PC-9 (cell line): ENCODE measurements at regions not wholly inside any gene's neighbourhood (a gene's known extent, or its start where the extent isn't known, plus 50 kb on each side); places are given as distances from the start of the nearest gene placed in this dataset.

ENCODE experiments used
- BruUV-seq: library from RNA; stranded (reverse); fragments of 400-500 nt; replicated peaks from 2 replicates; lab custom pipeline; 2021; lab: Mats Ljungman, UMichigan
- CTCF ChIA-PET: fragments of 300-600 bp; sonication (Branson Sonifier 250); formaldehyde crosslinking; loops from one replicate; lab custom pipeline; 2022; ENCODE audit warnings: antibody characterized with exemption; lab: Charles Lee
- POLR2A ChIA-PET: fragments of 300-600 bp; sonication (Branson Sonifier 250); formaldehyde crosslinking; loops from one replicate; lab custom pipeline; 2022; ENCODE audit warnings: antibody characterized with exemption; ENCODE audit not compliant: unreplicated experiment; lab: Charles Lee
- DNase-seq, 2 experiments: peaks; one replicate each; pipeline versions ENCODE4 v3.0.0 to v3.0.0-alpha.2; 2015 to 2022; ENCODE audit warnings: mixed read lengths in 1 of 2
- H2AFZ ChIP-seq: fragments of 200-600 bp; sonication (generic); 2 replicates; pipeline ENCODE4 v1.8.1; 2017; ENCODE audit warnings: antibody characterized with exemption
- H3F3A ChIP-seq: fragments of 200-600 bp; sonication (generic); 2 replicates; pipeline ENCODE4 v1.8.1; 2017; ENCODE audit warnings: antibody characterized with exemption, mild to moderate bottlenecking, low read depth; ENCODE audit not compliant: insufficient read depth
- H3K27ac ChIP-seq: fragments of 200-600 bp; sonication (generic); 2 replicates; pipeline ENCODE4 v1.6.1; 2016; ENCODE audit warnings: mixed run types
- H3K27me3 ChIP-seq: fragments of 200-600 bp; sonication (generic); 2 replicates; pipeline ENCODE4 v1.6.1; 2016; ENCODE audit warnings: low read depth, mixed run types; ENCODE audit not compliant: insufficient read depth
- H3K36me3 ChIP-seq: fragments of 200-600 bp; sonication (generic); 2 replicates; pipeline ENCODE4 v1.6.1; 2016; ENCODE audit warnings: low read depth, mixed run types
- H3K4me1 ChIP-seq: fragments of 200-600 bp; sonication (generic); replicated peaks from 2 replicates; pipeline ENCODE4 v1.6.1; 2016; ENCODE audit warnings: mixed run types; ENCODE audit not compliant: insufficient read depth
- H3K4me2 ChIP-seq: fragments of 200-600 bp; sonication (generic); 2 replicates; pipeline ENCODE4 v1.6.1; 2017; ENCODE audit warnings: mixed run types
- H3K4me3 ChIP-seq: fragments of 200-600 bp; sonication (generic); 2 replicates; pipeline ENCODE4 v1.6.1; 2016; ENCODE audit warnings: mixed run types
- H3K79me2 ChIP-seq: fragments of 200-600 bp; sonication (generic); 2 replicates; pipeline ENCODE4 v1.6.1; 2017; ENCODE audit warnings: low read depth, mixed run types
- H3K9me2 ChIP-seq: fragments of 200-600 bp; sonication (generic); 2 replicates; pipeline ENCODE4 v1.8.1; 2017; ENCODE audit warnings: mild to moderate bottlenecking; ENCODE audit not compliant: insufficient read depth
- H3K9me3 ChIP-seq: fragments of 200-600 bp; sonication (generic); 2 replicates; pipeline ENCODE4 v1.8.1; 2016; ENCODE audit warnings: low read depth; ENCODE audit not compliant: insufficient read depth
- H4K20me1 ChIP-seq: fragments of 200-600 bp; sonication (generic); 2 replicates; pipeline ENCODE4 v1.8.1; 2017; ENCODE audit not compliant: insufficient read depth
- EZH2 ChIP-seq: fragments of 200-600 bp; sonication (generic); IDR thresholded peaks from 2 replicates; pipeline ENCODE4 v1.8.0; 2017; ENCODE audit warnings: antibody characterized with exemption, low read depth
- intact Hi-C: fragments of 100-400 bp; cut with micrococcal nuclease; formaldehyde crosslinking; loops from one replicate; pipeline ENCODE4 v1.10.0; 2022; ENCODE audit not compliant: unreplicated experiment
- TF ChIP-seq, protein P1 (sequence below): fragments of 200-600 bp; sonication (generic); conservative IDR thresholded peaks from 2 replicates; pipeline ENCODE4 v1.6.1; 2017; ENCODE audit warnings: mixed run types, antibody characterized with exemption, mild to moderate bottlenecking, moderate library complexity

DNA sequence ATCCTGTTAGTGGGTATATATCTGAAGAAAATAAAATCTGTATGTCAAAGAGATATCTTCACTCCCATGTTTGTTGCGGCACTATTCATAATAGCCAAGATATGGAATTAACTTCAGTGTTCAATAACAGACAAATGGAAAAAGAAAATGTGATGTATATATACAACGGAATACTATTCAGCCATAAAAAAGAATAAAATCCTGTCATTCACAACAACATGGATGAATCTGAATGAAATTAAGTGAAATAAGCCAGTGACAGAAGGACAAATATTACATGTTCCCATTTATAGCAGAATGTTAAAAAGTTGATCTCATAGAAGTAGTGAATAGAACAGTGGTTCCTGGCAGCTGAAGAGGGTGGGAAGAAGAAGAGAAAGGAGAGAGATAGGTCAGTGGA lies 239.1 kb upstream of the RUNX1 start:
- intact Hi-C loops, result no loop called here
- H4K20me1 ChIP-seq, result no peaks in the 10 kb centered on the region
- H3F3A ChIP-seq, result no peaks in the 10 kb centered on the region
- no peak for DNase-seq
- no peak overlapping the region for H3K27ac ChIP-seq
- H3K4me2 ChIP-seq, result no peak overlapping the region
- H3K9me2 ChIP-seq, result no peaks in the 10 kb centered on the region
- no peaks in the 10 kb centered on the region for H3K4me1 ChIP-seq
- H3K36me3 ChIP-seq, result no peaks in the 10 kb centered on the region
- H3K9me3 ChIP-seq, result no peaks in the 10 kb centered on the region
- no peaks in the 10 kb centered on the region for H3K27me3 ChIP-seq
- no peak overlapping the region for H3K4me3 ChIP-seq
- no peaks in the 10 kb centered on the region for H3K79me2 ChIP-seq
- BruUV-seq, result no TSS peak
- H2AFZ ChIP-seq, result no peak overlapping the region
- ChIA-PET CTCF (no interaction called here), POLR2A (no interaction called here)
- TF ChIP-seq, protein P1, sequence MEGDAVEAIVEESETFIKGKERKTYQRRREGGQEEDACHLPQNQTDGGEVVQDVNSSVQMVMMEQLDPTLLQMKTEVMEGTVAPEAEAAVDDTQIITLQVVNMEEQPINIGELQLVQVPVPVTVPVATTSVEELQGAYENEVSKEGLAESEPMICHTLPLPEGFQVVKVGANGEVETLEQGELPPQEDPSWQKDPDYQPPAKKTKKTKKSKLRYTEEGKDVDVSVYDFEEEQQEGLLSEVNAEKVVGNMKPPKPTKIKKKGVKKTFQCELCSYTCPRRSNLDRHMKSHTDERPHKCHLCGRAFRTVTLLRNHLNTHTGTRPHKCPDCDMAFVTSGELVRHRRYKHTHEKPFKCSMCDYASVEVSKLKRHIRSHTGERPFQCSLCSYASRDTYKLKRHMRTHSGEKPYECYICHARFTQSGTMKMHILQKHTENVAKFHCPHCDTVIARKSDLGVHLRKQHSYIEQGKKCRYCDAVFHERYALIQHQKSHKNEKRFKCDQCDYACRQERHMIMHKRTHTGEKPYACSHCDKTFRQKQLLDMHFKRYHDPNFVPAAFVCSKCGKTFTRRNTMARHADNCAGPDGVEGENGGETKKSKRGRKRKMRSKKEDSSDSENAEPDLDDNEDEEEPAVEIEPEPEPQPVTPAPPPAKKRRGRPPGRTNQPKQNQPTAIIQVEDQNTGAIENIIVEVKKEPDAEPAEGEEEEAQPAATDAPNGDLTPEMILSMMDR, result no peak
- TF ChIP-seq EZH2, result no peak

DNA sequence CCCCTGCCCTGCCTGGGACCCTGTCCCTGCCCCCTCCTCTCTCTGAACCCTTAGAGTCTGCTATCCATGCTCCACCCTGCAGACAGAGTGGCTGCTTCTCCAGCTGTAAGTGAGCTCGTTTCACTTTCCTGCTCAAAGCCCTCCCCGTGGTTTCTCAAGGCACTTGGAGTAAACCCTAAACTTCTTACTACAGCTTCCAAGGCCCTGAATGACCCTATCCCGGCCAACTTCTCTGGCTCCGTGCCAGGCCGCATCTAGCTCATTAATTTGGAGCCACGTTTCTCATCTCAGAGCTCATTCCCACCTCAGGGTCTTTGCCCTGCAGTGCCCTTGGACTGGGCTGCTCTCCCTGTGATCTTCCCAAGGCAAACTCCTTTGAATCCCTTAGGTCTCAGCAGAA lies 235.1 kb upstream of the RUNX1 start:
- TF ChIP-seq, protein P1, result no peak
- TF ChIP-seq EZH2, result no peak
- H3K27me3 ChIP-seq, result no peaks in the 10 kb centered on the region
- no peaks in the 10 kb centered on the region for H3K9me3 ChIP-seq
- BruUV-seq, result no TSS peak
- CTCF ChIA-PET, result no interaction called here
- no peak overlapping the region for H2AFZ ChIP-seq
- no peak overlapping the region for H3K4me3 ChIP-seq
- H3K9me2 ChIP-seq, result no peaks in the 10 kb centered on the region
- H3F3A ChIP-seq, result no peaks in the 10 kb centered on the region
- no peaks in the 10 kb centered on the region for H4K20me1 ChIP-seq
- no peaks in the 10 kb centered on the region for H3K79me2 ChIP-seq
- no peak overlapping the region for H3K27ac ChIP-seq
- intact Hi-C loops, result no loop called here
- no peaks in the 10 kb centered on the region for H3K4me1 ChIP-seq
- no peaks in the 10 kb centered on the region for H3K36me3 ChIP-seq
- DNase-seq, result no peak
- POLR2A ChIA-PET, result no interaction called here
- no peak overlapping the region for H3K4me2 ChIP-seq

GRCh38 chr21:35282944-35283343 lies 233.8 kb upstream of the RUNX1 start:
- ChIA-PET CTCF (no interaction called here), POLR2A (no interaction called here)
- intact Hi-C loops, result no loop called here

More at GRCh38 chr21:35282944-35283343, 233.8 kb upstream of the RUNX1 start:
- DNase-seq, result no peak
- TF ChIP-seq, protein P1, result no peak
- TF ChIP-seq EZH2, result no peak
- no TSS peak for BruUV-seq
- Histone ChIP-seq H4K20me1 (no peaks in the 10 kb centered on the region), H3K9me3 (no peaks in the 10 kb centered on the region), H3K27me3 (no peaks in the 10 kb centered on the region), H3K9me2 (no peaks in the 10 kb centered on the region), H3F3A (no peaks in the 10 kb centered on the region), H2AFZ (no peak overlapping the region), H3K4me1 (no peaks in the 10 kb centered on the region), H3K4me3 (no peak overlapping the region), H3K36me3 (no peaks in the 10 kb centered on the region), H3K27ac (no peak overlapping the region), H3K79me2 (no peaks in the 10 kb centered on the region), H3K4me2 (no peak overlapping the region)
